A204.1 (cell line): ENCODE measurements at regions not wholly inside any gene's neighbourhood (a gene's known extent, or its start where the extent isn't known, plus 50 kb on each side); places are given as distances from the start of the nearest gene placed in this dataset.

Experiments
- FAIRE-seq: peaks from 2 replicates; lab custom pipeline; 2012; peaks lifted over from hg19 to GRCh38; lab: Jason Lieb, UNC

- FAIRE-seq, result no peak
Measured at GRCh38 chr6:139944131-139944530, 569.7 kb upstream of the CITED2 start.

- no peak for FAIRE-seq
Measured at GRCh38 chr6:139943391-139943790, 568.9 kb upstream of the CITED2 start.

GRCh38 chr6:139942331-139942730 is 567.9 kb upstream of the CITED2 start:
- FAIRE-seq, result no peak

GRCh38 chr6:139941826-139942225 is 567.4 kb upstream of the CITED2 start:
- FAIRE-seq, result no peak

- FAIRE-seq, result no peak
Measured at GRCh38 chr6:139940741-139941729, 566.6 kb upstream of the CITED2 start.

- no peak for FAIRE-seq
Measured at GRCh38 chr6:139939189-139939979, 564.9 kb upstream of the CITED2 start.

GRCh38 chr6:139932671-139933070 is 558.2 kb upstream of the CITED2 start:
- FAIRE-seq, result no peak

- no peak for FAIRE-seq
Measured at GRCh38 chr6:139931747-139932146, 557.3 kb upstream of the CITED2 start.

- no peak for FAIRE-seq
Measured at GRCh38 chr6:139927742-139928305, 553.4 kb upstream of the CITED2 start.

GRCh38 chr6:139927236-139927635 is 552.8 kb upstream of the CITED2 start:
- no peak for FAIRE-seq

GRCh38 chr6:139926711-139927110 is 552.3 kb upstream of the CITED2 start:
- no peak for FAIRE-seq

GRCh38 chr6:139925894-139926641 is 551.6 kb upstream of the CITED2 start:
- no peak for FAIRE-seq

GRCh38 chr6:139923964-139924475 is 549.6 kb upstream of the CITED2 start:
- no peak for FAIRE-seq

GRCh38 chr6:139922236-139922635 is 547.8 kb upstream of the CITED2 start:
- FAIRE-seq, result no peak

GRCh38 chr6:139920776-139921100 is 546.3 kb upstream of the CITED2 start:
- FAIRE-seq, result no peak

GRCh38 chr6:139920027-139920775 is 545.8 kb upstream of the CITED2 start:
- FAIRE-seq, result no peak

- FAIRE-seq, result no peak
Measured at GRCh38 chr6:139919107-139920026, 544.9 kb upstream of the CITED2 start.

GRCh38 chr6:139917951-139918630 is 543.6 kb upstream of the CITED2 start:
- FAIRE-seq, result no peak

GRCh38 chr6:139914910-139915309 is 540.5 kb upstream of the CITED2 start:
- no peak for FAIRE-seq
